Prostate gland (tissue), 2 donors: ENCODE measurements at regions not wholly inside any gene's neighbourhood (a gene's known extent, or its start where the extent isn't known, plus 50 kb on each side); places are given as distances from the start of the nearest gene placed in this dataset.

Source experiments
- DNase-seq: peaks from one replicate; pipeline ENCODE4 v3.0.0-alpha.2; 2019; ENCODE audit warnings: low spot score
- H3K27ac ChIP-seq, 2 donors: fragments of 200-600 bp; sonication (generic); 2 replicates each; pipeline ENCODE4 v1.5.1; 2017 to 2019
- H3K27me3 ChIP-seq: fragments of 200-600 bp; sonication (generic); replicated peaks from 2 replicates; pipeline ENCODE4 v1.5.1; 2019; ENCODE audit not compliant: insufficient read depth
- H3K36me3 ChIP-seq, 2 donors: fragments of 200-600 bp; sonication (generic); 1 replicate in 1 of 2; 2 replicates in 1 of 2; pipeline versions ENCODE4 v1.5.1 to v1.8.1; 2017 to 2019
- H3K4me1 ChIP-seq: fragments of 200-600 bp; sonication (generic); replicated peaks from 2 replicates; pipeline ENCODE4 v1.5.1; 2019
- H3K4me3 ChIP-seq, 2 donors: fragments of 200-600 bp; sonication (generic); 2 replicates each; pipeline ENCODE4 v1.5.1; 2017 to 2019
- H3K9me3 ChIP-seq: fragments of 200-600 bp; sonication (generic); 2 replicates; pipeline ENCODE4 v1.5.1; 2017
- CTCF ChIP-seq, 4 experiments: fragments of 200-600 bp in 2 of 4; fragments of 450-650 bp in 2 of 4; sonication (generic) in 2 of 4; IDR thresholded peaks; 1 replicate in 3 of 4; 2 replicates in 1 of 4; pipeline ENCODE4 v1.5.1; 2016 to 2019; ENCODE audit warnings: antibody characterized with exemption in 4 of 4, mild to moderate bottlenecking in 2 of 4, moderate library complexity in 2 of 4
- POLR2A ChIP-seq: fragments of 450-650 bp; IDR thresholded peaks from one replicate; pipeline ENCODE4 v1.6.1; 2016; ENCODE audit warnings: antibody characterized with exemption, mild to moderate bottlenecking
- POLR2AphosphoS5 ChIP-seq: sonication (generic); formaldehyde crosslinking; IDR thresholded peaks from one replicate; pipeline ENCODE4 v1.6.1; 2017; ENCODE audit warnings: antibody characterized with exemption
- WGBS: methylation state at CpG from one replicate; pipeline ENCODE4 v1.1.5; 2018; 5-methylcytosine and 5-hydroxymethylcytosine counted together
- intact Hi-C: fragments of 100-400 bp; cut with DNase I; formaldehyde crosslinking; loops from one replicate; pipeline ENCODE4 v1.14.2; 2022

- Histone ChIP-seq H3K4me1 (no peaks in the 10 kb centered on the region), H3K27ac (no peak overlapping the region), H3K9me3 (no peaks in the 10 kb centered on the region), H3K4me3 (no peak overlapping the region), H3K36me3 (no peaks in the 10 kb centered on the region), H3K27me3 (no peaks in the 10 kb centered on the region)
- TF ChIP-seq POLR2A (no peak), CTCF (IDR thresholded peaks at IDR 0.05) (no peak), POLR2AphosphoS5 (no peak)
- WGBS = 56% methylated on average over 2 of the region's 2 CpGs
- intact Hi-C loops = no loop called here
- DNase-seq = no peak
Observed at GRCh38 chr3:18500322-18500721, 75.2 kb upstream of the SATB1 start.

- 53% methylated on average over 3 of the region's 3 CpGs for WGBS
- intact Hi-C loops = no loop called here
- Histone ChIP-seq H3K9me3 (no peaks in the 10 kb centered on the region), H3K36me3 (no peaks in the 10 kb centered on the region), H3K27me3 (no peaks in the 10 kb centered on the region), H3K27ac (no peak overlapping the region), H3K4me1 (no peaks in the 10 kb centered on the region), H3K4me3 (no peak overlapping the region)
- TF ChIP-seq CTCF (IDR thresholded peaks at IDR 0.05) = no peak
- TF ChIP-seq POLR2A = no peak
- TF ChIP-seq POLR2AphosphoS5 = no peak
- no peak for DNase-seq
Observed at GRCh38 chr3:18499301-18499700, 74.2 kb upstream of the SATB1 start.

GRCh38 chr3:18494251-18494650 is 69.1 kb upstream of the SATB1 start:
- Histone ChIP-seq H3K4me3 (no peak overlapping the region), H3K36me3 (no peaks in the 10 kb centered on the region), H3K27ac (no peak overlapping the region), H3K4me1 (no peaks in the 10 kb centered on the region), H3K27me3 (no peaks in the 10 kb centered on the region), H3K9me3 (no peaks in the 10 kb centered on the region)
- TF ChIP-seq POLR2A (no peak), CTCF (IDR thresholded peaks at IDR 0.05) (no peak), POLR2AphosphoS5 (no peak)
- WGBS = 87% methylated on average over 1 of the region's 1 CpG
- intact Hi-C loops = no loop called here
- DNase-seq = no peak

DNA sequence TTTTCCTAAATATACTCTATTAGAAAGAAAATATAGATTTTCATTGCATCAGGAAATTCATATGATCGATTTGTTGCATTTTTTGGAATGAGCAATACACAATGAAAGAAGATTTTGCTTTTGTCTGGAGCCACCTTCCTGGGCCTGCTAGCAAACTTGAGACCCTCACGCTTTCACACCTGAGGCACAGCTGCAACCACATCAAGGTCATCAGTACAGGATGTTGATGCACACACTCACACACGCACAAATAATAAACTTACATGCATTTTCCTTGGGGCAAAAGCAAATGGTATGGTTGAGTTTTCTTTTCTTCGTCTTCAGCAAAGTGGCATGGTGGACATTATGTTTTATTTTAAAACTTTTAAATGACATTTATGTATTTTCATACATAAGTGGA is 64.8 kb upstream of the SATB1 start:
- intact Hi-C loops = no loop called here
- H3K36me3 ChIP-seq = no peaks in the 10 kb centered on the region
- no peak overlapping the region for H3K27ac ChIP-seq
- 93% methylated on average over 4 of the region's 4 CpGs for WGBS
- H3K27me3 ChIP-seq = no peaks in the 10 kb centered on the region
- TF ChIP-seq POLR2A (no peak), POLR2AphosphoS5 (no peak), CTCF (IDR thresholded peaks at IDR 0.05) (no peak)
- no peak overlapping the region for H3K4me3 ChIP-seq
- no peaks in the 10 kb centered on the region for H3K4me1 ChIP-seq
- no peaks in the 10 kb centered on the region for H3K9me3 ChIP-seq
- no peak for DNase-seq

DNA sequence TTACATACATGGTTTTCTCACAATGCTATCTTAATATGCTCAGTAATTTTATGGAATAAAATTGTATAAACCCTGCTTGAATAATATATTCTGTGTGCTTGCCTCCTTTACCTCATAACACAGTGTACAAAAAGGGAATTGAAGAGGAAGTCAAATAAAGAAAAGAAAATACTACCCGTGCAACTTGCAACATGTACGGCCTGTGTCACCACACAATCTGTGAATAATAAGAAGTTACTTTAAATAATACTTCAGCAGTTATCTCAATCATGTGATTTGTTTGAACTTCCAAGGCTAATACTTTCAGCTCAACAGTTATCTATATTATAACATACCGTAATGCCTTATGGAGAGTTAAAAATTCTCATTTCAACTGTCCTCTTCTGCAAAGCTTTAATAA is 58.1 kb upstream of the SATB1 start:
- TF ChIP-seq POLR2A (no peak), CTCF (IDR thresholded peaks at IDR 0.05) (no peak), POLR2AphosphoS5 (no peak)
- Histone ChIP-seq H3K36me3 (no peaks in the 10 kb centered on the region), H3K27me3 (no peaks in the 10 kb centered on the region), H3K4me3 (no peak overlapping the region), H3K27ac (no peak overlapping the region), H3K9me3 (no peaks in the 10 kb centered on the region), H3K4me1 (no peaks in the 10 kb centered on the region)
- intact Hi-C loops = no loop called here
- no peak for DNase-seq
- WGBS = 55% methylated on average over 3 of the region's 3 CpGs
